ENCODE measurements at regions not wholly inside any gene's neighbourhood (a gene's known extent, or its start where the extent isn't known, plus 50 kb on each side); places are given as distances from the start of the nearest gene placed in this dataset.

- ChIA-PET CTCF (ENCODE audit: low intra/inter-chr PET ratio, low total read pairs) (no interaction called here), POLR2A (no interaction called here)
- Histone ChIP-seq H3K9me3 (ENCODE audit: low read length) (no peaks in the 10 kb centered on the region), H3K27ac (ENCODE audit: extremely low read length, insufficient read depth, low read length) (no peak overlapping the region), H3K4me1 (ENCODE audit: insufficient read depth, low read length) (no peaks in the 10 kb centered on the region), H3K36me3 (replicated peaks in 1 of 2; ENCODE audit: control insufficient read depth in 1 of 2, insufficient read depth in 2 of 2, low read length in 2 of 2) (no peaks in the 10 kb centered on the region), H4K20me1 (ENCODE audit: insufficient read depth, low read length) (no peaks in the 10 kb centered on the region), H3K9ac (ENCODE audit: insufficient read depth, low read depth, low read length) (no peak overlapping the region), H3K4me2 (ENCODE audit: low read depth, low read length) (no peak overlapping the region), H3K27me3 (ENCODE audit: control insufficient read depth in 1 of 2, insufficient read depth in 2 of 2, low read length in 2 of 2) (no peaks in the 10 kb centered on the region), H3K79me2 (ENCODE audit: insufficient read depth, low read length) (no peaks in the 10 kb centered on the region), H3K4me3 (replicated peaks in 1 of 3; ENCODE audit: insufficient read depth in 1 of 3, low read depth in 2 of 3, low read length in 3 of 3) (no peak overlapping the region), H2AFZ (ENCODE audit: low read length) (no peak overlapping the region)
- DNase-seq (ENCODE audit: low spot score) (no peak), FAIRE-seq (no peak), ATAC-seq (peak; percentile 77)
- in situ Hi-C loops (cut with HindIII; ENCODE audit: extremely low pct_ligation_motif_present, low pct_unique_long_range_greater_than_20kb) = no loop called here
- intact Hi-C loops (cut with micrococcal nuclease; ENCODE audit: unreplicated experiment) = no loop called here
- TF ChIP-seq ZNF746 (CRISPR knock-in tag; IDR thresholded peaks at IDR 0.05) (no peak), ZNF772 (CRISPR knock-in tag; IDR thresholded peaks at IDR 0.05) (no peak), GATA4 (IDR thresholded peaks at IDR 0.05; ENCODE audit: borderline replicate concordance, low read depth) (no peak), SOX5 (CRISPR knock-in tag; IDR thresholded peaks at IDR 0.05; ENCODE audit: borderline replicate concordance) (no peak), BRF2 (CRISPR knock-in tag; IDR thresholded peaks at IDR 0.05) (no peak), DPF2 (CRISPR knock-in tag; IDR thresholded peaks at IDR 0.05; ENCODE audit: borderline replicate concordance, low read depth) (no peak), TBX3 (IDR thresholded peaks at IDR 0.05; ENCODE audit: borderline replicate concordance) (no peak), ZNF10 (CRISPR knock-in tag; IDR thresholded peaks at IDR 0.05; ENCODE audit: borderline replicate concordance, low read depth) (no peak), ZNF766 (CRISPR knock-in tag; IDR thresholded peaks at IDR 0.05; ENCODE audit: borderline replicate concordance) (no peak), TSC22D2 (CRISPR knock-in tag; IDR thresholded peaks at IDR 0.05; ENCODE audit: borderline replicate concordance) (no peak), HOXA3 (CRISPR knock-in tag; IDR thresholded peaks at IDR 0.05) (no peak), ZNF567 (CRISPR knock-in tag; IDR thresholded peaks at IDR 0.05; ENCODE audit: borderline replicate concordance) (no peak), PRPF4 (IDR thresholded peaks at IDR 0.05; ENCODE audit: low read depth, low read length, poor library complexity, severe bottlenecking) (no peak), ZNF841 (CRISPR knock-in tag; IDR thresholded peaks at IDR 0.05; ENCODE audit: borderline replicate concordance) (no peak), MZF1 (CRISPR knock-in tag; IDR thresholded peaks at IDR 0.05; ENCODE audit: borderline replicate concordance) (no peak)
- no TSS peak for BruUV-seq (replicated peaks)
- 6% methylated on average over 2 of the region's 2 CpGs for WGBS (ENCODE audit: low lambda C conversion rate)
These were observed 308.5 kb downstream of the CENPC start for GRCh38 chr4:67236788-67237187.

Data from HepG2 (cell line).